PFSK-1 (cell line): ENCODE measurements at regions not wholly inside any gene's neighbourhood (a gene's known extent, or its start where the extent isn't known, plus 50 kb on each side); places are given as distances from the start of the nearest gene placed in this dataset.

Experiments
- FOXP2 ChIP-seq: optimal IDR thresholded peaks from 2 replicates; pipeline ENCODE3; 2011; ENCODE audit warnings: borderline replicate concordance, control low read depth, inconsistent platforms; ENCODE audit not compliant: insufficient read depth; ENCODE audit errors: extremely low read length, extremely low read depth
- POLR2AphosphoS5 ChIP-seq: IDR thresholded peaks from 2 replicates; pipeline ENCODE4 v1.6.1; 2012; ENCODE audit warnings: low read depth, mild to moderate bottlenecking, control low read depth, low read length, moderate library complexity
- SIN3A ChIP-seq: IDR thresholded peaks from 2 replicates; pipeline ENCODE4 v1.6.1; 2012; ENCODE audit warnings: mild to moderate bottlenecking, low read length, moderate library complexity, borderline replicate concordance; ENCODE audit not compliant: insufficient read depth
- TAF1 ChIP-seq: IDR thresholded peaks from 2 replicates; pipeline ENCODE4 v1.6.1; 2012; ENCODE audit warnings: low read length, control low read depth, borderline replicate concordance; ENCODE audit not compliant: insufficient read depth
- TF ChIP-seq, protein P1 (sequence below), 2 experiments: IDR thresholded peaks; 2 replicates each; pipeline versions ENCODE4 v1.6.1 to v1.8.0; 2011 to 2012; ENCODE audit warnings: low read depth in 2 of 2, low read length in 2 of 2, control low read depth in 1 of 2, inconsistent platforms in 1 of 2, mild to moderate bottlenecking in 1 of 2, moderate library complexity in 1 of 2; ENCODE audit not compliant: insufficient read depth in 1 of 2

DNA sequence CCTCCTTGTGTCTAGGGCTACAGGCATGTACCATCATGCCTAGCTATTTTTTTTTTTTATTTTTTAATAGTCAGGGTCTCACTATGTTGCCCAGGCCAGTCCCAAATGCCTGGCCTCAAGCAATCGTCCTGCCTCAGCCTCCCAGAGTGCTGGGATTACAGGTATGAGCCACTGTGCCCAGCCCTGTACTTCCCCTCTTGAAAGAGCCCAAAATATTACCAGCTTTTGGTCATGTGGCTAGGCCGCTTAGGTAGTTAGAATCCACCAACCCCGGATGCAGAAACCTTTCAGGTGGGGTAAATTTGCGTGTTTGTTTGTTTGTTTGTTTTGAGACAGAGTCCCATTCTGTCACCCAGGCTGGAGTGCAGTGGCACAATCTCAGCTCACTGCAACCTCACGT, 132.8 kb upstream of the C2CD4B start:
- no peak for TF ChIP-seq POLR2AphosphoS5
- TF ChIP-seq, protein P1, sequence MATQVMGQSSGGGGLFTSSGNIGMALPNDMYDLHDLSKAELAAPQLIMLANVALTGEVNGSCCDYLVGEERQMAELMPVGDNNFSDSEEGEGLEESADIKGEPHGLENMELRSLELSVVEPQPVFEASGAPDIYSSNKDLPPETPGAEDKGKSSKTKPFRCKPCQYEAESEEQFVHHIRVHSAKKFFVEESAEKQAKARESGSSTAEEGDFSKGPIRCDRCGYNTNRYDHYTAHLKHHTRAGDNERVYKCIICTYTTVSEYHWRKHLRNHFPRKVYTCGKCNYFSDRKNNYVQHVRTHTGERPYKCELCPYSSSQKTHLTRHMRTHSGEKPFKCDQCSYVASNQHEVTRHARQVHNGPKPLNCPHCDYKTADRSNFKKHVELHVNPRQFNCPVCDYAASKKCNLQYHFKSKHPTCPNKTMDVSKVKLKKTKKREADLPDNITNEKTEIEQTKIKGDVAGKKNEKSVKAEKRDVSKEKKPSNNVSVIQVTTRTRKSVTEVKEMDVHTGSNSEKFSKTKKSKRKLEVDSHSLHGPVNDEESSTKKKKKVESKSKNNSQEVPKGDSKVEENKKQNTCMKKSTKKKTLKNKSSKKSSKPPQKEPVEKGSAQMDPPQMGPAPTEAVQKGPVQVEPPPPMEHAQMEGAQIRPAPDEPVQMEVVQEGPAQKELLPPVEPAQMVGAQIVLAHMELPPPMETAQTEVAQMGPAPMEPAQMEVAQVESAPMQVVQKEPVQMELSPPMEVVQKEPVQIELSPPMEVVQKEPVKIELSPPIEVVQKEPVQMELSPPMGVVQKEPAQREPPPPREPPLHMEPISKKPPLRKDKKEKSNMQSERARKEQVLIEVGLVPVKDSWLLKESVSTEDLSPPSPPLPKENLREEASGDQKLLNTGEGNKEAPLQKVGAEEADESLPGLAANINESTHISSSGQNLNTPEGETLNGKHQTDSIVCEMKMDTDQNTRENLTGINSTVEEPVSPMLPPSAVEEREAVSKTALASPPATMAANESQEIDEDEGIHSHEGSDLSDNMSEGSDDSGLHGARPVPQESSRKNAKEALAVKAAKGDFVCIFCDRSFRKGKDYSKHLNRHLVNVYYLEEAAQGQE (IDR thresholded peaks at IDR 0.05; ENCODE audit: insufficient read depth in 1 of 2, low read depth in 2 of 2, low read length in 2 of 2) = no peak
- TF ChIP-seq TAF1 = no peak
- no peak for TF ChIP-seq SIN3A
- TF ChIP-seq FOXP2 = no peak

DNA sequence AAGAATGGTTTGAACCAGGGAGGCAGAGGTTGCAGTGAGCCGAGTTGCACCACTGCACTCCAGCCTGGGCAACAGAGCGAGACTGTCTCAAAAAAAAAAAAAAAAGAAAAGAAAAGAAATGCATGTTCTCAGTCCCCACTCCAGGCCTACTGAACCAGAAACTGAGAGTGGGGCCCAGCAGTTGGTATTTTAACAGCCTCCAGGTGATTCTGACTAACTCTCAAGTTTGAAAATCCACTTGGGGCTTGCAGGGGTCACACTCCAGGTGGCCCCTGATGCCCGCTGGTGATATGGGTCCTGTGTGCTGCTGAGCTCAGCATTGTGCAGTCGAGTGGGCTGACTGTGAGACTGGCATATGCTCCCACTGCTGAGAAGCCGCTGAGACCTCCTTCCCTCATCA, 133.7 kb upstream of the C2CD4B start:
- no peak for TF ChIP-seq TAF1

DNA sequence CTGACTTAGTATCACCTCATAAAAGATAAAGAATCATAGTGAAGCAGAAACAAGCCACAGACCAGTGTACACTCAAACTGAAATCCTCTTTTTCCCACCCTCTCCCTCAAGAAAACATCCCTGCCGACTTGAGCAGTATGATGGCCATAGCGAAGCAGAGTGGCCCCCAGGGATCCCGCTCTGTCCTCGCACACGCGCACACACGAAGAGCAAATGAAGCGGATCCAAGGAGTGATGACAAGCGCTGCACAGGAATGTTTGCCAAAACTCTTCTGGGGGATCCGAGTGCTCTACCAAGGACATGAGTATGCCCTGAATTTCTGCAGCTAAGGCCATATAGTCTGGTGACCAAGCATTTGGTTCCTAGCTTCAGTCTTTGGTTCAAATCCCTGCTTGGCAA, 134.5 kb upstream of the C2CD4B start:
- no peak for TF ChIP-seq SIN3A
- no peak for TF ChIP-seq TAF1

DNA sequence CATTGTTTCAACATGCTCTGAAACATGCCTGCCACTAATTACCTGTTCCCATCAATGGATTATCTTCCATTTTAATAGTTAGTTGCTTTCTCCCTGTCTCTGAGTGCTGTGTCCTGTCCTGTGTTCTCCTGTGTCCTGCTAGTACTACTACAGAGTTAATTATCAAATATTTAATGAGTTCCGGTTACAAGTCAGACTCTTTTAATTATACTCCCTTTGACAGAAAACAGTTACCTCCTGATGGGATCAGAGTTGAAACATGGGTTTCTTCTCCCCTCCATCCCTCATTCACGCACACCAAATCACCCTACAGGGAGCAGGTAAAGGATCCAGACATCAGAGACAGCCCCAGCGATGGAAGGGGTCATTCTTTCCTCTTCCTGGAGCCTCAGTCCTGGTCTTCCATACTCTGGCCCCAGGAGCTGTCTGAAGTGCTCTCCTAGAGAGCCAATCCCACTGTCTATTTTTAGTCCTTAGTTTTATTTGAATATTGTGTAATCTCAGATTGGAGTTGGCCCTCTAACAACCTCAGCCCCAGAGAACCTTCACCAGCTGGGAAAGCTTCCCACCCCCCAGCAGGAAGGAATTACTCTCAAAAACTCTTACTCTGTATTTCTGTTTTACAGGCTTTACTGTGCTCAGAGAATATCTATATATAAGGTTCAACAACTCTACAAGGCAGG, 137.0 kb upstream of the C2CD4B start:
- TF ChIP-seq POLR2AphosphoS5 (no peak), FOXP2 (no peak)

DNA sequence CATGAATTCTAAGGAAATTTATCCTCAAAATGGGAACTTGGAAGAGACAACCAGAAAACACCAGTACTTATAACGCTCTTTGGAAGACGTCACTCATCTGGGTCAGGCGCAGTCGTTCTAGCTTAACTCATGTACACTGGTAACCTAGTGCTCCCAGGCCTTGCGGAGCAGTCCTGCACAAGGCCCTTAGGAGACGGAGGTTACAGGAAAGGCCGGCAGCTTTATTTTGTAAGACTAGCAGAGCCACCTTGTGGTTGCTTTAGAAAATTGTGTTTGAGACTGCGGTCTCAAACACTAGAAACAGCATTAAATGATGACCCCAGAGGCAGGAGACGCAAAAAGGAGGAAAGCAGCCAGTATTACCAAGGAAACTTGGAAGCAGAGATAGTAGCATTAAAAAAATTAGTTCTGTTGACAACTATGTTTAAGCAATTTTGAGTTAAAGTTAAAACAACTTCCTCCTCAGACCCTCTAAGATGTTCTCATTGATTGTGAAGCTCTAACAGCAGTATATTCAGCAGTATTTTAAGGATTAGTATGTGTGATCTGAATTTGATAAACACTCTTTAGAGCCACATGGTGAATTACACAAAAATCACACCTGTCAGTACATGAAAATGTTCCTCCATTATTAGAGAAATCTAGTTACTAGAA, 141.9 kb upstream of the C2CD4B start:
- TF ChIP-seq, protein P1 (IDR thresholded peaks at IDR 0.05; ENCODE audit: insufficient read depth in 1 of 2, low read depth in 2 of 2, low read length in 2 of 2) = no peak
- TF ChIP-seq POLR2AphosphoS5 = no peak

DNA sequence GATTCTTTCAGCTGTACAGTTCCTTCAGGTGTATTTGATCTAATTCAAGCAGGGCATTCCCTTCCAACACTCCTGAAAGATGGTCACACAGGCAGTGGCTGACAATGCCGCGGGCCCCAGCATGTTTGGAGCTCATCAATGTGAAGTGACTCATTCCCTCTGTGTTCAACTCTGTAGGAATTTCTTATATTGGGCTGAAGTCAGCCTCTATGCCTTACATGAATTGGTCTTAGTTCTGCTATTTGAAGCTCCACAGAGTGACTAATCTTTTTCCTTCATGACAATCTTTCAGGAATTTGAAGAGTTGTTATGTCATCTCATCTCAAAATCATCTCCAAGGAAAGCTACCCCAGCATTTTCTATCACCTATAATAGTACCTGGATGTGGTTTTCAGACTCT, 142.5 kb upstream of the C2CD4B start:
- TF ChIP-seq, protein P1 (IDR thresholded peaks at IDR 0.05; ENCODE audit: insufficient read depth in 1 of 2, low read depth in 2 of 2, low read length in 2 of 2) = no peak
- TF ChIP-seq POLR2AphosphoS5 = no peak

DNA sequence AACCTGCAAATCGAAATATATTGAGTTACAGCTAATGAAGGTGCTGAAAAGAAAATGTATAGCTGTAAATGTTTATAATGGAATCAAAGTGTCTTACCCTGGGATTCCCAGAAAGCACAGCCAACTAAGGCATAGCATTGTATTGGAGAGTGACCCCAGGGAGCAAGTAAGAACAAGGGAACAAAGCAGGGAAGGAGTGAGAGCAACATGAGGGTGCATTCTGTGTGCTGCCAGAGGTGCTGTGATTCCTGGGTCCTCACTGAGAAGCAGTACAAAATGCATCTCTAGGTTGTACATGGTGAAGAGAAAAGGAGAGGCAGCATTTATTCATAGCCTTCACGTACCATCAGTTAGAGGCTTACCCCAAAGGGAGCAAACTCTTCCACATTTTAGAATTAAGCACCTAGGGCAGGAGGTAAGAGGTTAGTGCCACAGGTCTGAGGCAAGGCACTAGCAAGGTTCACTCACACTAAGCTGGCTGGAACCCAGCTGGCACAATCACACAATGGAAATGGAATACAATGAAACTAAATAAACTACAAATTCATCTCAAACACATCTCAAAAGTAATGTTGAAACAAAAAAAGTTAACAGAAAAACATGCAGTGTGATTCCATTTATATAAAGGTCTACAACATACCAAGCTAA, 151.5 kb upstream of the C2CD4B start:
- no peak for TF ChIP-seq POLR2AphosphoS5
- TF ChIP-seq, protein P1 (IDR thresholded peaks at IDR 0.05; ENCODE audit: insufficient read depth in 1 of 2, low read depth in 2 of 2, low read length in 2 of 2) = no peak
- TF ChIP-seq SIN3A = no peak
